SK-N-SH (cell line): ENCODE measurements at regions not wholly inside any gene's neighbourhood (a gene's known extent, or its start where the extent isn't known, plus 50 kb on each side); places are given as distances from the start of the nearest gene placed in this dataset.

Experiments
- FOXM1 ChIP-seq: IDR thresholded peaks from 2 replicates; pipeline ENCODE4 v1.4.0; 2012; ENCODE audit warnings: low read depth, mild to moderate bottlenecking
- MXI1 ChIP-seq: IDR thresholded peaks from 2 replicates; pipeline ENCODE4 v1.6.1; 2012; ENCODE audit warnings: mild to moderate bottlenecking, low read depth, low read length, improper control_type of control experiment
- POLR2AphosphoS5 ChIP-seq: IDR thresholded peaks from 2 replicates; pipeline ENCODE4 v1.6.1; 2012; ENCODE audit warnings: low read depth, low read length
- REST ChIP-seq: IDR thresholded peaks from 2 replicates; pipeline ENCODE4 v1.6.1; 2012; ENCODE audit warnings: mild to moderate bottlenecking, low read depth, low read length, moderate library complexity
- YY1 ChIP-seq: IDR thresholded peaks from 2 replicates; pipeline ENCODE4 v1.4.0; 2012; ENCODE audit warnings: low read depth, mild to moderate bottlenecking

- TF ChIP-seq MXI1 (no peak), FOXM1 (no peak), POLR2AphosphoS5 (no peak), YY1 (no peak), REST (no peak)
Measured at GRCh38 chr6:164551706-164552105, 757.7 kb downstream of the C6orf118 start.
